ENCODE measurements at regions not wholly inside any gene's neighbourhood (a gene's known extent, or its start where the extent isn't known, plus 50 kb on each side); places are given as distances from the start of the nearest gene placed in this dataset.
A peak's percentile ranks its signal among the peaks of the same experiment; 100 is the strongest.

DNA sequence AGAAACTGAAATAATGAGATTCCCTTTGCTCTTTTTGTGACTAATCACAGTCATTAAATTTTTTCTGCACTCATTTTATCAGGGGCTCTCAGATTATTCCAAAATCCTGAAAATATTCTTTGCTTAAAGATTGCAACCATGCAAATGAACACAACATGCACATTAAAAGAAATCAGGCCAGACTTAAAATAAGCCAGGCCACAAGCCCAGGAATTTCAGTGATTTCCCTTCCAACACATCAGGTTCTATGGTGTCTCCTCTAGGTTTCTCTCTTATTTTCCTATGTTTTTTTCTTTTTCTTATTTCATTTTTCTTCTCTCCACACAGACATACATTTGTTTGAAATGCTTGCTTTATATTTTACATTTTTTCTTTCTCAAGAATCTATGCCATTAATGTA is 65.3 kb downstream of the NIBAN1 start:
- H3K27ac ChIP-seq (ENCODE audit: low read depth in 1 of 2, low read length in 1 of 2): peak overlapping the region in 1 of 2 donors; percentile 9
- TF ChIP-seq, protein P1, sequence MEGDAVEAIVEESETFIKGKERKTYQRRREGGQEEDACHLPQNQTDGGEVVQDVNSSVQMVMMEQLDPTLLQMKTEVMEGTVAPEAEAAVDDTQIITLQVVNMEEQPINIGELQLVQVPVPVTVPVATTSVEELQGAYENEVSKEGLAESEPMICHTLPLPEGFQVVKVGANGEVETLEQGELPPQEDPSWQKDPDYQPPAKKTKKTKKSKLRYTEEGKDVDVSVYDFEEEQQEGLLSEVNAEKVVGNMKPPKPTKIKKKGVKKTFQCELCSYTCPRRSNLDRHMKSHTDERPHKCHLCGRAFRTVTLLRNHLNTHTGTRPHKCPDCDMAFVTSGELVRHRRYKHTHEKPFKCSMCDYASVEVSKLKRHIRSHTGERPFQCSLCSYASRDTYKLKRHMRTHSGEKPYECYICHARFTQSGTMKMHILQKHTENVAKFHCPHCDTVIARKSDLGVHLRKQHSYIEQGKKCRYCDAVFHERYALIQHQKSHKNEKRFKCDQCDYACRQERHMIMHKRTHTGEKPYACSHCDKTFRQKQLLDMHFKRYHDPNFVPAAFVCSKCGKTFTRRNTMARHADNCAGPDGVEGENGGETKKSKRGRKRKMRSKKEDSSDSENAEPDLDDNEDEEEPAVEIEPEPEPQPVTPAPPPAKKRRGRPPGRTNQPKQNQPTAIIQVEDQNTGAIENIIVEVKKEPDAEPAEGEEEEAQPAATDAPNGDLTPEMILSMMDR (IDR thresholded peaks at IDR 0.05; ENCODE audit: control extremely low read depth, extremely low read depth): no peak
- H3K36me3 ChIP-seq (ENCODE audit: control insufficient read depth in 4 of 4, insufficient read depth in 4 of 4, low read length in 4 of 4): no peaks in the 10 kb centered on the region
- no peak for ATAC-seq (ENCODE audit: insufficient read depth, low FRiP score)
- no peak for DNase-seq
- H3K27me3 ChIP-seq (ENCODE audit: control insufficient read depth in 3 of 3, insufficient read depth in 3 of 3, low read length in 2 of 3): no peaks in the 10 kb centered on the region
- H3K9me3 ChIP-seq (ENCODE audit: control insufficient read depth in 4 of 4, insufficient read depth in 3 of 4, low read length in 3 of 4): no peaks in the 10 kb centered on the region
- peaks cover 0 to 28% (median 4%) of the 10 kb centered on the region in 5 donors for H3K4me1 ChIP-seq (ENCODE audit: control insufficient read depth in 5 of 5, insufficient read depth in 5 of 5, low read length in 5 of 5)
- no peak overlapping the region for H3K9ac ChIP-seq (ENCODE audit: insufficient read depth in 1 of 2, low read length in 2 of 2)
- no peak overlapping the region for H3K4me3 ChIP-seq

DNA sequence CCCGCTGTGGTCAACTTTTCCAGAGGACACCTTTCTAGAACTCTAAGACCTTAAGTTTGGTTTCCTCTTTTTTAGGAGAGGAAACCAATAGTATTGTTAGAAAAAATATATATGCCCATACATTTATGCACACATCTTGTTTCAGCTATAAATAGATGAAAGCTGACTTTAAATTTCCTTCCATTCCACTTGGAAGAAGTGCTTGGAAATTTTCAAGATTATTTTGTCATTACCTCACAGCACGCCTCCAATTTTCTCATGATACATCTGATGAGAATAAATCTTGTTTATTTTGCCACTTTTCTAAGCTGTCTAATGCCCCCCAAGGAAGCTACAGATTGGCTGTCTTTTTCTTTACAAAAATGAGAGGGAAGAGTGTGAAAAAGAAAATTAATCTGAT is 65.8 kb downstream of the NIBAN1 start:
- H3K4me3 ChIP-seq: no peak overlapping the region
- no peak overlapping the region for H3K27ac ChIP-seq (ENCODE audit: low read depth in 1 of 2, low read length in 1 of 2)
- no peaks in the 10 kb centered on the region for H3K27me3 ChIP-seq (ENCODE audit: control insufficient read depth in 3 of 3, insufficient read depth in 3 of 3, low read length in 2 of 3)
- DNase-seq: no peak
- TF ChIP-seq, protein P1 (IDR thresholded peaks at IDR 0.05; ENCODE audit: control extremely low read depth, extremely low read depth): no peak
- 91 to 93% methylated on average over 2 of the region's 2 CpGs for WGBS, 2 donors
- H3K36me3 ChIP-seq (ENCODE audit: control insufficient read depth in 4 of 4, insufficient read depth in 4 of 4, low read length in 4 of 4): no peaks in the 10 kb centered on the region
- ATAC-seq (ENCODE audit: insufficient read depth, low FRiP score): no peak
- H3K9ac ChIP-seq (ENCODE audit: insufficient read depth in 1 of 2, low read length in 2 of 2): no peak overlapping the region
- H3K9me3 ChIP-seq (ENCODE audit: control insufficient read depth in 4 of 4, insufficient read depth in 3 of 4, low read length in 3 of 4): no peaks in the 10 kb centered on the region
- H3K4me1 ChIP-seq (ENCODE audit: control insufficient read depth in 5 of 5, insufficient read depth in 5 of 5, low read length in 5 of 5): peaks cover 0 to 28% (median 4%) of the 10 kb centered on the region in 5 donors

DNA sequence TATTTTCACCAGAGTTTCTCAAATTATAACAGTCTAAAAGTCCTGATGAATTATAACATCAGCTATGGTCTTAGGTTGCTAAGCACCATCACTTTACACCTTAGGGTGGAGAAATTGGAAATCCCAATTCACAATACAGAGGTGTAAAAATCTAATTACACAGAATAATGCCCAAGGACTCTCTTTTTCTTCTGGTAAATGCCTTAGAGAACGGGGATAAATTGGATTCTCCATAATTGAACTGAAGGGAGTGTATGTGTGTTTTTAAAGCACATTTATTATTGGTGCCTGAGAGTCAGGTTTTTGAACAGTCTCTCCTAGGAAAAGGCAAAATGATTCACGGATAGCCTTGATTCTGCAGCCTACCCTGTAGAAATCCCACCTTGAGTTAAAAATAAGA is 66.8 kb downstream of the NIBAN1 start:
- DNase-seq: no peak
- TF ChIP-seq, protein P1 (IDR thresholded peaks at IDR 0.05; ENCODE audit: control extremely low read depth, extremely low read depth): no peak
- Histone ChIP-seq H3K4me3 (no peak overlapping the region), H3K36me3 (ENCODE audit: control insufficient read depth in 4 of 4, insufficient read depth in 4 of 4, low read length in 4 of 4) (no peaks in the 10 kb centered on the region), H3K27me3 (ENCODE audit: control insufficient read depth in 3 of 3, insufficient read depth in 3 of 3, low read length in 2 of 3) (no peaks in the 10 kb centered on the region), H3K9ac (ENCODE audit: insufficient read depth in 1 of 2, low read length in 2 of 2) (no peak overlapping the region), H3K27ac (ENCODE audit: low read depth in 1 of 2, low read length in 1 of 2) (peak overlapping the region in 1 of 2 donors; percentile 3), H3K9me3 (ENCODE audit: control insufficient read depth in 4 of 4, insufficient read depth in 3 of 4, low read length in 3 of 4) (no peaks in the 10 kb centered on the region), H3K4me1 (ENCODE audit: control insufficient read depth in 5 of 5, insufficient read depth in 5 of 5, low read length in 5 of 5) (peaks cover 0 to 30% (median 5%) of the 10 kb centered on the region in 5 donors)
- no peak for ATAC-seq (ENCODE audit: insufficient read depth, low FRiP score)
- WGBS, 2 donors: 95 to 98% methylated on average over 2 of the region's 2 CpGs

DNA sequence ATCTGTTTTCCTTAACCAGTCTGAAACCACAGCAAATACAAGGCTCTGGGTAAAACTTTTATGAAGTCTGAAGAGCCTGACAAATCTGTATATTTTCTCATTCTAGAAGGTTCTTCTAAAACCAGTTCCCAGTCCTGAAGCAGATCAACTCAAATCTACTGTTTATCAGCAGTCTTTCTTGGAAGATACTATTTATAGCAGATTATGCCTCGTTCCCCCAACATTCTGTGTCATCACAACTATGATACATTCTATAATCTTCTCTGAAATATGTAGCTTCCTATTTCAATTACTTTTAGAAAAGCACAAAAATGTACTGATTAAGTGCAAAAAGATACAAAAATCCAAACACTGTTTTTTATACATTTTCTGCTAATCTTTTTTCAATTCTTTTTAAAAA is 67.5 kb downstream of the NIBAN1 start:
- peak in 2 of 3 donors; percentile 16 to 34 for DNase-seq
- TF ChIP-seq, protein P1 (IDR thresholded peaks at IDR 0.05; ENCODE audit: control extremely low read depth, extremely low read depth): no peak
- Histone ChIP-seq H3K27ac (ENCODE audit: low read depth in 1 of 2, low read length in 1 of 2) (no peak overlapping the region), H3K9ac (ENCODE audit: insufficient read depth in 1 of 2, low read length in 2 of 2) (no peak overlapping the region), H3K9me3 (ENCODE audit: control insufficient read depth in 4 of 4, insufficient read depth in 3 of 4, low read length in 3 of 4) (no peaks in the 10 kb centered on the region), H3K36me3 (ENCODE audit: control insufficient read depth in 4 of 4, insufficient read depth in 4 of 4, low read length in 4 of 4) (no peaks in the 10 kb centered on the region), H3K27me3 (ENCODE audit: control insufficient read depth in 3 of 3, insufficient read depth in 3 of 3, low read length in 2 of 3) (no peaks in the 10 kb centered on the region), H3K4me3 (no peak overlapping the region), H3K4me1 (ENCODE audit: control insufficient read depth in 5 of 5, insufficient read depth in 5 of 5, low read length in 5 of 5) (peaks cover 0 to 35% (median 5%) of the 10 kb centered on the region in 5 donors)
- WGBS, 2 donors: 53 to 65% methylated on average over 1 of the region's 1 CpG
- no peak for ATAC-seq (ENCODE audit: insufficient read depth, low FRiP score)
